ENCODE measurements at regions not wholly inside any gene's neighbourhood (a gene's known extent, or its start where the extent isn't known, plus 50 kb on each side); places are given as distances from the start of the nearest gene placed in this dataset.

GRCh38 chr17:21538615-21539014 lies 153.7 kb upstream of the KCNJ18 start:
- TF ChIP-seq CBFB (CRISPR knock-in tag; IDR thresholded peaks at IDR 0.05) (no peak), ZNF850 (CRISPR knock-in tag; conservative IDR thresholded peaks at IDR 0.05) (no peak), SIN3B (IDR thresholded peaks at IDR 0.05; ENCODE audit: low read length) (no peak), FIP1L1 (IDR thresholded peaks at IDR 0.05; ENCODE audit: borderline replicate concordance, insufficient read depth, low read depth, low read length) (no peak), SP140L (CRISPR knock-in tag; IDR thresholded peaks at IDR 0.05; ENCODE audit: borderline replicate concordance) (no peak), ZSCAN29 (CRISPR knock-in tag; conservative IDR thresholded peaks at IDR 0.05) (no peak), CREB3 (CRISPR knock-in tag; IDR thresholded peaks at IDR 0.05) (no peak), ZBTB37 (CRISPR knock-in tag; IDR thresholded peaks at IDR 0.05) (no peak), ZBTB43 (CRISPR knock-in tag; conservative IDR thresholded peaks at IDR 0.05) (no peak), ESRRA (CRISPR knock-in tag; IDR thresholded peaks at IDR 0.05; ENCODE audit: low read depth) (no peak), ZNF749 (CRISPR knock-in tag; IDR thresholded peaks at IDR 0.05; ENCODE audit: borderline replicate concordance) (no peak), TMF1 (CRISPR knock-in tag; IDR thresholded peaks at IDR 0.05; ENCODE audit: low read depth) (no peak), THAP11 (CRISPR knock-in tag; IDR thresholded peaks at IDR 0.05) (no peak), MEF2D (CRISPR knock-in tag; IDR thresholded peaks at IDR 0.05) (no peak), PTBP1 (IDR thresholded peaks at IDR 0.05; ENCODE audit: low read depth, low read length, poor library complexity, severe bottlenecking) (no peak), ERF (CRISPR knock-in tag; IDR thresholded peaks at IDR 0.05) (no peak), EED (CRISPR knock-in tag; IDR thresholded peaks at IDR 0.05) (no peak)
- H3K9me3 ChIP-seq (ENCODE audit: low read length): 0 out of 2 replicates have a peak, but pooled peaks cover 12% of the 10 kb centered on the region
- in situ Hi-C loops (cut with HindIII; ENCODE audit: extremely low pct_ligation_motif_present, low pct_unique_long_range_greater_than_20kb) (no loop called here), intact Hi-C loops (cut with micrococcal nuclease; ENCODE audit: unreplicated experiment) (no loop called here)
- no peaks in the 10 kb centered on the region for H3K4me1 ChIP-seq (ENCODE audit: insufficient read depth, low read length)
- H3K4me3 ChIP-seq (replicated peaks in 1 of 3; ENCODE audit: insufficient read depth in 1 of 3, low read depth in 2 of 3, low read length in 3 of 3): no peak overlapping the region
- DNase-seq (ENCODE audit: low spot score) (no peak), ATAC-seq (no peak), FAIRE-seq (no peak)
- WGBS (ENCODE audit: low lambda C conversion rate): 93% methylated on average over 1 of the region's 1 CpG
- peaks cover 1 to 26% of the 10 kb centered on the region in 2 experiments for H3K36me3 ChIP-seq (replicated peaks in 1 of 2; ENCODE audit: control insufficient read depth in 1 of 2, insufficient read depth in 2 of 2, low read length in 2 of 2)
- H3K79me2 ChIP-seq (ENCODE audit: insufficient read depth, low read length): no peaks in the 10 kb centered on the region
- no peaks in the 10 kb centered on the region for H3K27me3 ChIP-seq (ENCODE audit: control insufficient read depth in 1 of 2, insufficient read depth in 2 of 2, low read length in 2 of 2)
- CTCF ChIA-PET (ENCODE audit: low intra/inter-chr PET ratio, low total read pairs): no interaction called here
- no peak overlapping the region for H3K4me2 ChIP-seq (ENCODE audit: low read depth, low read length)
- no peak overlapping the region for H2AFZ ChIP-seq (ENCODE audit: low read length)
- POLR2A ChIA-PET: no interaction called here
- no peak overlapping the region for H3K9ac ChIP-seq (ENCODE audit: insufficient read depth, low read depth, low read length)
- no peak overlapping the region for H3K27ac ChIP-seq (ENCODE audit: extremely low read length, insufficient read depth, low read length)
- no TSS peak for BruUV-seq (replicated peaks)
- H4K20me1 ChIP-seq (ENCODE audit: insufficient read depth, low read length): no peaks in the 10 kb centered on the region

Data from HepG2 (cell line).